G401.6 (cell line): ENCODE measurements at regions not wholly inside any gene's neighbourhood (a gene's known extent, or its start where the extent isn't known, plus 50 kb on each side); places are given as distances from the start of the nearest gene placed in this dataset.
A peak's percentile ranks its signal among the peaks of the same experiment; 100 is the strongest.
"Not testable (repeated sequence)": the region's sequence is repeated elsewhere in the genome, so short reads cannot be mapped to it uniquely, and the experiment has no call there.

Experiments
- FAIRE-seq: peaks from 2 replicates; lab custom pipeline; 2012; peaks lifted over from hg19 to GRCh38; lab: Jason Lieb, UNC

- FAIRE-seq: no peak
Observed at GRCh38 chrX:131595120-131595519, 51.2 kb downstream of the OR13H1 start.

- FAIRE-seq: no peak
Observed at GRCh38 chrX:131607792-131608369, 64.0 kb downstream of the OR13H1 start.

GRCh38 chrX:131609480-131609879 lies 65.6 kb downstream of the OR13H1 start:
- no peak for FAIRE-seq

GRCh38 chrX:131613260-131613659 lies 69.4 kb downstream of the OR13H1 start:
- no peak for FAIRE-seq

GRCh38 chrX:131614241-131614640 lies 70.4 kb downstream of the OR13H1 start:
- FAIRE-seq: no peak

- FAIRE-seq: no peak
Observed at GRCh38 chrX:131617182-131617581, 73.3 kb downstream of the OR13H1 start.

GRCh38 chrX:131621650-131622049 lies 77.8 kb downstream of the OR13H1 start:
- FAIRE-seq: no peak

- FAIRE-seq: no peak
Observed at GRCh38 chrX:131626681-131627296, 82.9 kb downstream of the OR13H1 start.

GRCh38 chrX:131630534-131630933 lies 86.7 kb downstream of the OR13H1 start:
- FAIRE-seq: no peak

GRCh38 chrX:131633285-131633917 lies 89.5 kb downstream of the OR13H1 start:
- peak; percentile 72 for FAIRE-seq

GRCh38 chrX:131634900-131635299 lies 91.0 kb downstream of the OR13H1 start:
- FAIRE-seq: no peak

- FAIRE-seq: no peak
Observed at GRCh38 chrX:131646106-131646505, 102.2 kb downstream of the OR13H1 start.

GRCh38 chrX:131649741-131650140 lies 105.9 kb downstream of the OR13H1 start:
- no peak for FAIRE-seq

- FAIRE-seq: no peak
Observed at GRCh38 chrX:131650637-131651410, 107.0 kb downstream of the OR13H1 start.

GRCh38 chrX:131663726-131664125 lies 119.9 kb downstream of the OR13H1 start:
- not testable (repeated sequence) for FAIRE-seq

GRCh38 chrX:131671735-131672134 lies 127.9 kb downstream of the OR13H1 start:
- no peak for FAIRE-seq

GRCh38 chrX:131675596-131676194 lies 131.8 kb downstream of the OR13H1 start:
- no peak for FAIRE-seq

GRCh38 chrX:131677655-131678628 lies 134.1 kb downstream of the OR13H1 start:
- FAIRE-seq: no peak

- FAIRE-seq: not testable (repeated sequence)
Observed at GRCh38 chrX:131682735-131683134, 138.9 kb downstream of the OR13H1 start.

- FAIRE-seq: no peak
Observed at GRCh38 chrX:131693359-131693758, 149.5 kb downstream of the OR13H1 start.

GRCh38 chrX:131696989-131697388 lies 153.1 kb downstream of the OR13H1 start:
- FAIRE-seq: not testable (repeated sequence)
